Mucosa of rectum (tissue), 2 donors: ENCODE measurements at regions not wholly inside any gene's neighbourhood (a gene's known extent, or its start where the extent isn't known, plus 50 kb on each side); places are given as distances from the start of the nearest gene placed in this dataset.

Experiments used
- H3K27ac ChIP-seq, 2 donors: one replicate each; pipeline ENCODE4 v1.7.0; 2013; ENCODE audit warnings: inconsistent platforms in 2 of 2, low read depth in 2 of 2, low read length in 2 of 2
- H3K27me3 ChIP-seq, 2 donors: one replicate each; pipeline ENCODE4 v1.7.0; 2013; ENCODE audit warnings: low read length in 2 of 2; ENCODE audit not compliant: control insufficient read depth in 2 of 2, insufficient read depth in 2 of 2
- H3K36me3 ChIP-seq, 2 donors: one replicate each; pipeline ENCODE4 v1.7.0; 2013; ENCODE audit warnings: low read length in 2 of 2; ENCODE audit not compliant: control insufficient read depth in 2 of 2, insufficient read depth in 2 of 2
- H3K4me1 ChIP-seq, 2 donors: one replicate each; pipeline ENCODE4 v1.7.0; 2013; ENCODE audit warnings: low read length in 2 of 2, mild to moderate bottlenecking in 1 of 2; ENCODE audit not compliant: control insufficient read depth in 2 of 2, insufficient read depth in 2 of 2
- H3K4me3 ChIP-seq, 2 donors: one replicate each; pipeline ENCODE4 v1.7.0; 2013; ENCODE audit warnings: low read length in 2 of 2
- H3K9ac ChIP-seq, 2 donors: one replicate each; pipeline ENCODE4 v1.7.0; 2013; ENCODE audit warnings: low read length in 2 of 2, low read depth in 1 of 2, mild to moderate bottlenecking in 1 of 2
- H3K9me3 ChIP-seq, 2 donors: one replicate each; pipeline ENCODE4 v1.7.0; 2013; ENCODE audit warnings: low read length in 2 of 2; ENCODE audit not compliant: control insufficient read depth in 2 of 2
- donor health status: healthy.
- donor health status: Normal muscosa, but diverticular disease.

DNA sequence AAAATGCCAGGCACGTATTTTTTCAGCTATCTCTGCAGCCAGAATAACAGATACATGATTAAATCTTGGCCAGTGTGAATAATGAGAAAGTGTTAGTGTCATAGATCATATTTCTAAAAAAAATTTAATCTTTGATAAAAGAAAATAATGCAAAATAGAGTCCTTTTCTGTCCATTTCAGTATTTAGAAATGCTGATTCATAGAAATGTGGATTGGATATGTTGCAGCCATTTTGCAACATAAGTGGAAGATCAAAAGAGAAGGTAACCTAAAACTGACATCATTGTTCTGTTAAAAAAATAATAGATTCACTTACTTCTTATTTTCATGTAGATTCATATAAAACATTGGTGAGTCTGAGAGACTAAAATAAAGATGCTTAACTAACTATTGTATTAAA, 1010.3 kb downstream of the LRFN5 start:
- Histone ChIP-seq H3K9me3 (no peaks in the 10 kb centered on the region), H3K4me3 (no peak overlapping the region), H3K4me1 (no peaks in the 10 kb centered on the region)

GRCh38 chr14:42606839-42607238, 1000.2 kb downstream of the LRFN5 start:
- H3K4me3 ChIP-seq: no peak overlapping the region
- H3K9ac ChIP-seq: no peak overlapping the region
- no peaks in the 10 kb centered on the region for H3K9me3 ChIP-seq
- H3K27ac ChIP-seq: no peak overlapping the region
- no peaks in the 10 kb centered on the region for H3K4me1 ChIP-seq
- no peaks in the 10 kb centered on the region for H3K27me3 ChIP-seq
- no peaks in the 10 kb centered on the region for H3K36me3 ChIP-seq

More for the DNA sequence above, 1010.3 kb downstream of the LRFN5 start:
- H3K9ac ChIP-seq: no peak overlapping the region
- no peaks in the 10 kb centered on the region for H3K27me3 ChIP-seq
- no peak overlapping the region for H3K27ac ChIP-seq
- H3K36me3 ChIP-seq: no peaks in the 10 kb centered on the region

- Histone ChIP-seq H3K9ac (no peak overlapping the region), H3K4me3 (no peak overlapping the region), H3K4me1 (no peaks in the 10 kb centered on the region), H3K9me3 (no peaks in the 10 kb centered on the region), H3K27me3 (no peaks in the 10 kb centered on the region), H3K36me3 (no peaks in the 10 kb centered on the region), H3K27ac (no peak overlapping the region)
Observed at GRCh38 chr14:42602336-42602845, 995.7 kb downstream of the LRFN5 start.

GRCh38 chr14:42572032-42572431, 965.4 kb downstream of the LRFN5 start:
- Histone ChIP-seq H3K9ac (no peak overlapping the region), H3K4me3 (no peak overlapping the region)

DNA sequence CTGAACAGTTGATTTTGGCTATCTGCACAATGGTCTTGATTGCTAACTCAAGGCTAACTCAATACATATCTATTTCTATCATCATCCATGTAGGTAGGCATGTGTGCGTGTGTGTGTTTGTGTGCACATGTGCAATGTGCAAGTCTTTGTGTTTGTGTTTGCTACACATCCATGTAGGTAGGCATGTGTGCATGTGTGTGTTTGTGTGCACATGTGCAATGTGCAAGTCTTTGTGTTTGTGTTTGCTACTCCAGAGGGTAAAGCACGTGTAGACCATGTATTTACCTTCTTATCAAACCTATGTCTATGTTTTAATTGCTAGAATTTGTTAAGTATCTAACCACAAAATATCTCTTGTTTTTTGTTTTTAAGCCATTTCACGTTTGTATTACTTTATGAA, 962.6 kb downstream of the LRFN5 start:
- H3K4me3 ChIP-seq: no peak overlapping the region
- H3K27ac ChIP-seq: no peak overlapping the region
- no peaks in the 10 kb centered on the region for H3K27me3 ChIP-seq
- H3K4me1 ChIP-seq: no peaks in the 10 kb centered on the region
- no peak overlapping the region for H3K9ac ChIP-seq
- H3K36me3 ChIP-seq: no peaks in the 10 kb centered on the region
- H3K9me3 ChIP-seq: peaks cover 2 to 5% of the 10 kb centered on the region in 2 donors

More at GRCh38 chr14:42572032-42572431, 965.4 kb downstream of the LRFN5 start:
- no peaks in the 10 kb centered on the region for H3K36me3 ChIP-seq
- no peak overlapping the region for H3K27ac ChIP-seq
- peaks cover 4 to 5% of the 10 kb centered on the region in 2 donors for H3K9me3 ChIP-seq
- H3K4me1 ChIP-seq: no peaks in the 10 kb centered on the region
- H3K27me3 ChIP-seq: no peaks in the 10 kb centered on the region

GRCh38 chr14:42565556-42565955, 958.9 kb downstream of the LRFN5 start:
- Histone ChIP-seq H3K36me3 (no peaks in the 10 kb centered on the region), H3K9ac (no peak overlapping the region), H3K9me3 (peaks cover 0 to 5% of the 10 kb centered on the region in 2 donors), H3K27me3 (no peaks in the 10 kb centered on the region), H3K4me3 (no peak overlapping the region), H3K4me1 (no peaks in the 10 kb centered on the region), H3K27ac (no peak overlapping the region)

GRCh38 chr14:42563313-42563712, 956.6 kb downstream of the LRFN5 start:
- H3K9ac ChIP-seq: no peak overlapping the region
- H3K4me3 ChIP-seq: no peak overlapping the region
- H3K27ac ChIP-seq: no peak overlapping the region
- H3K4me1 ChIP-seq: no peaks in the 10 kb centered on the region
- H3K36me3 ChIP-seq: no peaks in the 10 kb centered on the region
- no peaks in the 10 kb centered on the region for H3K27me3 ChIP-seq
- no peaks in the 10 kb centered on the region for H3K9me3 ChIP-seq

DNA sequence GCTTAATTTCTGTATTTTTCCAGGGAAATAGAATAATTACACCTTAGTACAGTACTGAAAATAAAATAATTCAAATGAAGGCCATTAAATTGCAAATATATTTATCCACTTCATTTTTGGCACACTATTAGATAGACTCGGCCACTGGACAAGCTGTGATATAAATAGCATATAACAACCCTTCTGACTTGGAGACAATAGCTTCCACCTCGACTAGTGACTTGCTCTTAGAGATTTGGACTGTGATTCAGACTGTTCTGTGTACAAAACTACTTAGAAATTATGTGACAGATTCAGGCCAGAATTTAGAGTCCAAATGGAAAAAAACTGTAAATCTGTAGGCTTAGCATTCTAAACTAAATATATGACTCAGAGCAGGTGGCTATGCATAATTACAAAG, 949.9 kb downstream of the LRFN5 start:
- Histone ChIP-seq H3K36me3 (no peaks in the 10 kb centered on the region), H3K9me3 (peaks cover 2 to 5% of the 10 kb centered on the region in 2 donors), H3K27ac (no peak overlapping the region), H3K4me1 (no peaks in the 10 kb centered on the region), H3K9ac (no peak overlapping the region), H3K27me3 (no peaks in the 10 kb centered on the region), H3K4me3 (no peak overlapping the region)

GRCh38 chr14:42555365-42555764, 948.7 kb downstream of the LRFN5 start:
- Histone ChIP-seq H3K9ac (no peak overlapping the region), H3K4me3 (no peak overlapping the region), H3K27ac (no peak overlapping the region), H3K36me3 (no peaks in the 10 kb centered on the region), H3K27me3 (no peaks in the 10 kb centered on the region), H3K9me3 (peaks cover 2 to 5% of the 10 kb centered on the region in 2 donors), H3K4me1 (no peaks in the 10 kb centered on the region)

GRCh38 chr14:42554091-42554490, 947.4 kb downstream of the LRFN5 start:
- Histone ChIP-seq H3K4me1 (no peaks in the 10 kb centered on the region), H3K27ac (no peak overlapping the region), H3K4me3 (no peak overlapping the region), H3K27me3 (no peaks in the 10 kb centered on the region), H3K9me3 (peaks cover 2 to 5% of the 10 kb centered on the region in 2 donors), H3K9ac (no peak overlapping the region), H3K36me3 (no peaks in the 10 kb centered on the region)

DNA sequence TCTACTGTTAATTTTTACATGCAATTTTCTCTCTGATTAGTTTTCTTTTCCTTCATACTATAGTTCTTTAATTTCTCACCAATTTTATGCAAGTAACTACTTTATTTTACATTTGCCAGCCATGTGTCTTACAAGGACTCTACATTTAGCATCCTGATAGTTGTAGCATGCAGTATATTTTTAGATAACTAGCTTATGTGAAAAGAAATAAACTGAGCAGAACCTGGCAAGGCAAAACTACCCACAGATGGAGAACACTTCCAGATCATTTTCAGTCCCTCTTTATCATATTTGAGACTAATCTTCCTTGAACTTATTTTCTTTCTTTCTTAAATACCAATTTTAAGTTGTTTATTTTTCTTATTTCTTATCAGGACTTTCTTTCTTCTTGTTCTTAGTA, 943.6 kb downstream of the LRFN5 start:
- Histone ChIP-seq H3K36me3 (no peaks in the 10 kb centered on the region), H3K9me3 (peaks cover 2 to 5% of the 10 kb centered on the region in 2 donors), H3K27ac (no peak overlapping the region), H3K4me1 (no peaks in the 10 kb centered on the region), H3K9ac (no peak overlapping the region), H3K4me3 (no peak overlapping the region), H3K27me3 (no peaks in the 10 kb centered on the region)
